Activated naive CD4-positive, alpha-beta T cell treated with anti-CD3 and anti-CD28 coated beads for 36 hours (primary cell): ENCODE measurements at regions not wholly inside any gene's neighbourhood (a gene's known extent, or its start where the extent isn't known, plus 50 kb on each side); places are given as distances from the start of the nearest gene placed in this dataset.
"Not testable (repeated sequence)": the region's sequence is repeated elsewhere in the genome, so short reads cannot be mapped to it uniquely, and the experiment has no call there.

Experiments used
- CTCF ChIA-PET: fragments of 350-600 bp; sonication (Branson Sonifier 250); formaldehyde crosslinking; loops from one replicate; lab custom pipeline; 2021; ENCODE audit warnings: antibody characterized with exemption; lab: Charles Lee
- DNase-seq: peaks from one replicate; pipeline ENCODE4 v3.0.0-alpha.2; 2020
- H3K27ac Mint-ChIP-seq: one replicate; pipeline ENCODE4 v1.8.0; 2021; ENCODE audit warnings: mild to moderate bottlenecking, mixed read lengths
- H3K27me3 Mint-ChIP-seq: one replicate; pipeline ENCODE4 v1.8.0; 2021; ENCODE audit warnings: low read depth, mixed read lengths
- H3K36me3 Mint-ChIP-seq: one replicate; pipeline ENCODE4 v1.8.0; 2021; ENCODE audit warnings: low read depth, mixed read lengths
- H3K4me1 Mint-ChIP-seq: one replicate; pipeline ENCODE4 v1.8.0; 2021; ENCODE audit warnings: low read depth, mixed read lengths
- H3K4me3 Mint-ChIP-seq: one replicate; pipeline ENCODE4 v1.8.0; 2021; ENCODE audit warnings: mild to moderate bottlenecking, moderate library complexity, mixed read lengths
- H3K9me3 Mint-ChIP-seq: one replicate; pipeline ENCODE4 v1.8.0; 2021; ENCODE audit warnings: mixed read lengths
- intact Hi-C: fragments of 100-400 bp; cut with micrococcal nuclease; formaldehyde crosslinking; loops from one replicate; pipeline ENCODE4 v1.15.1; 2023

DNA sequence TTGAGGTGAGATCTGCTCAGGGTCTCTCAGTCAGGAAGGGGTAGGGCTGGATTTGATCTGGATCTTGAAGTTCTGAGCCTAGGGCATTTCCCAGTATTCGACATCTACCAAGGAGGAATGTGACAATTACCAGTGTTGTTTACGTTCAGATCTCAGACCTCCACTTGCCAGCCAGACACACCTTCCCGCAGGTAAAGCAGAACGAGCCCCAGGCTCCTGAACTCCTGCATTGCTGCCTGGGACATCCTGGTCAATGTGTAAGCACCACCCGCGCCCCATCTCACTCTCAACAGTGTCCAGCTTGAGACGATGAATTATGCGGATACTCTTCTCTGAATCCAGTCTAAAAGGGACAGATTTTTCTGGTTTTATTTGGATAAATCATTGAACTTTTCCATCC lies 56.7 kb upstream of the PTCH1 start:
- H3K9me3 Mint-ChIP-seq, result no peaks in the 10 kb centered on the region
- peaks cover 34% of the 10 kb centered on the region for H3K27me3 Mint-ChIP-seq
- CTCF ChIA-PET, result interaction anchor here (0.7 to 0.8 kb wide), 2 partner anchors 15 to 442 kb away, joined by 3 to 4 read pairs; no protein-coding TSS in a partner anchor
- H3K36me3 Mint-ChIP-seq, result no peaks in the 10 kb centered on the region
- DNase-seq, result no peak
- no peak overlapping the region for H3K4me3 Mint-ChIP-seq
- H3K27ac Mint-ChIP-seq, result no peak overlapping the region
- intact Hi-C loops, result no loop called here
- H3K4me1 Mint-ChIP-seq, result peaks cover 16% of the 10 kb centered on the region

DNA sequence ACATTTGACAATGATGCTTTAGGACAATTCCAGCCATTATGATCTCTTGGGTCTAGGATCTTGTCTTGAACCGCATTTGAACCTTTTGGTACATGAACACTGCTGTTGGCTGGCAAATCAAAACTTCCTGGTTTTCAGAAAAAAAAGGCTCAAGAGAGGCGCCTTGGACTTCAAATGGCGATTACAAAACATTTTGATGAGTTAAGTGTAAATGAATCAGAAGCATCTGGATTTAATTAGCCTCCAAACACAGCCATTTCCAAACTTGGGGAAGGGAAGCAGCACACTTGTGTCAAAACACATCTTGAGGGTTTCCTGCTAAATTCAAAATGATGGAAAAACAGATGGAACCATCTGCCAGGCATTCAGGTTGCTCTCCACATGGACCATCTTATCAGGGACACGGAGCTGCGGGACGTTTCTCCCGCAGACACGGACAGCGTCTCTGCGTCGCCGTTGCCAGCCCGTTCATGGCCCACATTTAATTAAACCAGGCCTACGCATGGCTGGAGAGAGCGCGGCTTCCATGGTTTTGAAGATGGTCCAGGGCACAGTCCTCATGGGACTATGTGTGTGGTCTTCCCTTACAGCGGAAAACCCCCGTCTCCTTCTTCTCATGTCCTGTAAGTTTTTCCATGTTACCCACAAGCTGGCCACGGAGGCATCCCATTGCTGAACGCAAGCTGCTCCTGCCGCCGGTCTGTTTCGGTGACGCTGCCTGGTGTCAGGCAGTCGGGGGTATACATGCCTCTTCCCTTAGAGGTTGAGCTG lies 55.8 kb upstream of the PTCH1 start:
- no peaks in the 10 kb centered on the region for H3K9me3 Mint-ChIP-seq
- CTCF ChIA-PET, result interaction anchor here (0.8 kb wide), 1 partner anchor 441 kb away, joined by 3 read pairs; no protein-coding TSS in a partner anchor
- H3K4me3 Mint-ChIP-seq, result no peak overlapping the region
- no peak overlapping the region for H3K27ac Mint-ChIP-seq
- DNase-seq, result no peak
- peaks cover 16% of the 10 kb centered on the region for H3K4me1 Mint-ChIP-seq
- intact Hi-C loops, result no loop called here
- no peaks in the 10 kb centered on the region for H3K36me3 Mint-ChIP-seq
- peaks cover 34% of the 10 kb centered on the region for H3K27me3 Mint-ChIP-seq

DNA sequence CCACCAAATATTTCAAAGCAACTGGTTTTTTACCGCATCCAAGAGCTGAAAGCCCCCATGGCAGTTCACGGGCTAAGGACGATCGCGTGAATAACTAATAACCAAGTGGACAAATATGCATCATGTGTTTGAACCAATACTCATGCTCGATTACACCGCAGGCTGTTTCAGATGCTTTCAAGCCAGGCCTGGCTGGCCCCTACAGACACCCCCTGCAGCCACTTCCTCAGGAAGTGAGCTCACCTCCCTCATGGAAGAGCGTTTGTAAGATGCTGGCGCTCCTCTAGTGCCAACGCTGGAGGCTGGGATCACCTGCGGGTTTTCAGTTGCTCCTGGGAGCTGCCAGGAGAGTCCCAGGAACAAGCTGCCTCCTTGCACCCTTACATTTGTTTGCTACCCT lies 53.9 kb upstream of the PTCH1 start:
- no peak overlapping the region for H3K27ac Mint-ChIP-seq
- H3K9me3 Mint-ChIP-seq, result no peaks in the 10 kb centered on the region
- H3K4me3 Mint-ChIP-seq, result no peak overlapping the region
- CTCF ChIA-PET, result no interaction called here
- peaks cover 30% of the 10 kb centered on the region for H3K27me3 Mint-ChIP-seq
- peaks cover 16% of the 10 kb centered on the region for H3K4me1 Mint-ChIP-seq
- no peak for DNase-seq
- no peaks in the 10 kb centered on the region for H3K36me3 Mint-ChIP-seq
- intact Hi-C loops, result no loop called here

DNA sequence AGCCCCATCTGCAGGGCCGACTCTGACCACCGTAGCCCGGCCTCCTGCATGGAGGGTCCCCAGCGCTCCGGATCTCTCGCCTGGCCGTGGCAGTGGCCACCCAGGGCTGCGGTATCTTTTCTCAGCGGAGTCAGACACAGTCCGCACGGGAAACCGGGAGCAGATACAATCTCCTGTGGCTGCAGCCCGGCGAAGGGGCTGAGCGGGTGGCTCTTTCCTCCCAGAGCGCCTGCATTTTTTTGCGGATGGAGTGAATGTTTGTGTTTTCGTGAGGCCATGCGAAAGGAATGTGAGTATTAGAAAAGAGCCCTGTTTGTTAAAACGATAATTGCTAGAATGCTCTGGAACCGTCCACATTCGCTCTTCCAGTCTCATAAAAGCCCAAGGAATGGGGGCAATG lies 53.4 kb upstream of the PTCH1 start:
- Mint-ChIP-seq H3K27me3 (peaks cover 32% of the 10 kb centered on the region), H3K4me3 (peak overlapping the region; percentile 10), H3K27ac (no peak overlapping the region), H3K4me1 (peaks cover 16% of the 10 kb centered on the region), H3K9me3 (no peaks in the 10 kb centered on the region), H3K36me3 (no peaks in the 10 kb centered on the region)
- DNase-seq, result no peak
- intact Hi-C loops, result no loop called here
- CTCF ChIA-PET, result no interaction called here

DNA sequence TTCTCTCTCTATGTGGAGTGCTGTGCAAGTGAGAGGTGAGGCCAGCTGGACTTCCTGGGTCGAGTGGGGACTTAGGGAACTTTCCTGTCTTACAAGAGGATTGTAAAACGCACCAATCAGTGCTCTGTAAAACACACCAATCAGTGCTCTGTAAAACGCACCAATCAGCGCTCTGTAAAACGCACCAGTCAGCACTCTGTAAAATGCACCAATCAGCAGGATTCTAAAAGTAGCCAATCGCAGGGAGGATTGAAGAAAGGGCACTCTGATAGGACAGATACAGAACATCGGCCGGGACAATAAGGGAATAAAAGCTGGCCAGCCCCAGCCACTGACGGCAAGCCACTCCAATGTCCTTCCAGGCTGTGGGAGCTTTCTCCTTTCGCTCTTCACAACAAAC lies 52.0 kb upstream of the PTCH1 start:
- H3K4me3 Mint-ChIP-seq, H3K36me3 Mint-ChIP-seq, H3K27ac Mint-ChIP-seq, H3K9me3 Mint-ChIP-seq, intact Hi-C loops, DNase-seq, CTCF ChIA-PET: not testable (repeated sequence)
- Mint-ChIP-seq H3K4me1 (peaks cover 15% of the 10 kb centered on the region), H3K27me3 (peaks cover 27% of the 10 kb centered on the region)
